NCI-H345 treated with DMSO at 0.1 percent for 48 hours (cell line): ENCODE measurements at regions not wholly inside any gene's neighbourhood (a gene's known extent, or its start where the extent isn't known, plus 50 kb on each side); places are given as distances from the start of the nearest gene placed in this dataset.

Source experiments
- DNase-seq: peaks from one replicate; lab custom pipeline; 2025; ENCODE audit not compliant: unreplicated experiment; lab: John Stamatoyannopoulos, UW

GRCh38 chr5:52668544-52669185 is 119.1 kb upstream of the ITGA1 start:
- DNase-seq: no peak

- DNase-seq: no peak
These were observed 115.3 kb upstream of the ITGA1 start for GRCh38 chr5:52672459-52672858.

DNA sequence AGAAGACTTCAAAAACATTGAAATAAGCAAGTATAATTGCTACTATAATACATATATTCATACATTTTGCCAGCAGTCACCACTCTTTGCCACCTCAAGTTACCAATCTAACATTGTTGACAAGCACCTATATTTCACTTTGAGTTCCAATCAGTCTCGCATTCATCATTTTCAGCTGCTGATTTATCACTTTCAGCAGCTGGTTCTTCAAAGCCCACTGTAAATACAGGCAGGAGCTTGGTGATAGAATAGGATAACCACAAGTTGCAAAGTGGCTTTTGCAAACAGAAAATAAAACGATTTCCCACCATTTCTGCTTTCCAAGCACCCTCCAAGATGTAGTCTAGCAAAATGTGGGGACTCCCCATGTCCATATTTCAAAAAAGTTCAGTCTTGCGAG is 114.2 kb upstream of the ITGA1 start:
- no peak for DNase-seq

GRCh38 chr5:52674815-52675545 is 112.7 kb upstream of the ITGA1 start:
- DNase-seq: no peak

- no peak for DNase-seq
These were observed 105.2 kb upstream of the ITGA1 start for GRCh38 chr5:52682492-52682891.

- no peak for DNase-seq
These were observed 103.7 kb upstream of the ITGA1 start for GRCh38 chr5:52684051-52684450.

DNA sequence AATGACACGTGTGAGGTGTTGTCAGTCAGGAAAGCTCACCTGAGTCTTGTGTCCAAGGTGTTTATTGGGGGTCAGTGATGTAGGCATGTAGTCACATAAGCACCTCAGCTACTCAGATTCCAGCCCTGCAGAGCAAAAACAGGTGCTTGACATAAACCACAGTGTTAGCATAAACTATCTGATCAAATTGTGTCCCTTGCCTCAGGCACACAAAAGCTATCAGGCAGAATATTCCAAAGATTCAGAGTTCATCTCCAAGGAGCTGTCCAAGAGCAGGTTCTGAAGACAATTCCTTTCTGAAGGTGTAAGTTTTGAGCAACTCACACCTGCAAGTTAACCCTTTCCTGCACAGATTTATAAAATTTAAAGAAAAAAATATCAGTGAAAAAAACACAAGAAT is 102.2 kb upstream of the ITGA1 start:
- no peak for DNase-seq

GRCh38 chr5:52685971-52686370 is 101.7 kb upstream of the ITGA1 start:
- DNase-seq: no peak

DNA sequence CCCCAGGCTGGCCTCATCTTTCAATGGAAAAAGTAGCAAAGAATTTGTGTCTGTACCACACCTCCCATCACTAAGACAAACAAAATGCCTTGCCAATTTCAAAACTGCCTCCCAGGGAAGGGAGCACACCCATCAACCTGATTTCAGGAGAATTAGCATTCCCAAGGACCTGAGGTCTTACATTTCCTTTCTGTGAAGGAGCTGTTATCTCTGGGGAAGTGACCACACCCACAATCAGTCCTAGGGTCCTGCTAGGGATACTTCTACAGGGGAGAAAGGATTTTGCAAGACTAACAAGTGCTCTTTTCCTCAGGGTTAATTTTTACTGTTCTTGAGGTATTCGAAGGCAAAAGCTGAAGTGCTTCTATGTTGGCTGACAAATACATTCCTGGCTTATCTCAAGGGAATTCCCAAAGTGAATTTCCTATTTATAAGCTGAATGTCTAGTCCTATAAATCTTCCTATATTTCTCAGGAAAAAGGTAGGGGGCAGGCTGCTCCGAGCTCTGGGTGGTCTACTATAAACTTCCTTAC is 97.4 kb upstream of the ITGA1 start:
- no peak for DNase-seq

GRCh38 chr5:52692039-52692438 is 95.7 kb upstream of the ITGA1 start:
- no peak for DNase-seq

DNA sequence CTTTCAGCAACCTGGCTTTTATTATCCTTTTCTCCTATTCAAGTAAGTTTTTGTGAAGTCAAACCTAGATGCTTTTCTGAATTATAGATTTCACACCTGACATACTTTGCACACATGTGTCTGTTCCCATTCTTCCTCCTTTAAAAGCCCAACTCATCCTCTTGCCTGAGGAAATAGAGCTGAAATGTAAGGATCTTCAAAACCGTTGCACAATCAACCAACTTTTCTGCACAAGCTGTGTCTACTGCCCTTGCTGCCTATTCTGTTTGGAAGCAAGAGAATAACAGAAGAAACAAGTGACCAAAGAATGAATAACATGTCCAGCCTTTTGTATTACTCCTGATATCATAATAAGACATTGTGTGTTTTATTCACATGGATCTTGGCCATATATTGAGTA is 95.1 kb upstream of the ITGA1 start:
- DNase-seq: no peak

DNA sequence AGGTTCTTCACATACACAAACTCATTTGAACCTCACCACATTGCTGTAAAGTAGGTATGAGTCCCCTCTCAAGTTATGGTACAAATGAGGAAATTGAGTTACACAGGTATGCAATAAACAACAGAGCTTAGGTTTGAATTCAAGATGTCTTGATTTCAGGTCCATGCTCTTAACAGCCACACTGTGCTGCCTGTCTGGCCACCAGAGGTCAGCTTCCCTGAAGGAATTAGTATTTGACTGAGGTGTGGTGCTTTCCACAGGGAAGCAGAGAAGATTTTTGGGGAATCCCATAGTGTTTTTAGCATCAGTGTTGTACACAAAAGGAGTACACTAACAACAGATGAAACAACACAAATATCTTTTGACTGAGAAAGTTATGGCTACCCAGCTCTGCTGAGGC is 94.4 kb upstream of the ITGA1 start:
- DNase-seq: no peak

DNA sequence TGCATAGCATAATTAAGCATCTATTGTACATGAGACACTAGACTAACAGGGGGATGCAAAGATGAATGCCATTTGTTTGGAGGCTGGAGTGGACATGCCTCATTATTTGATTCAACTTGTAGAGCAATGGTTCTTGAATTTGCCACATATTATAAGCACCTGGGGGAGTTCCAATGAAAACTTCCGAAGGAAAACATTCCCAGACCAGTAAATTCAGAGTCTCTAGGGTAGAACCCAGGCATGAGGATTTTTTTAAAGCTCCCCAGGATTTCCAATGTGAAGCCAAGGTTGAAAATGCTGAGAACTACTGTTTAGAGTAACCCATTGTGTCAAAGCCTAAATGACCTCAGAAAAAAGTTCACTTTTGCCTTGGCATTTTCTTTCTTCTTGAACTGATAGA is 93.9 kb upstream of the ITGA1 start:
- DNase-seq: no peak

DNA sequence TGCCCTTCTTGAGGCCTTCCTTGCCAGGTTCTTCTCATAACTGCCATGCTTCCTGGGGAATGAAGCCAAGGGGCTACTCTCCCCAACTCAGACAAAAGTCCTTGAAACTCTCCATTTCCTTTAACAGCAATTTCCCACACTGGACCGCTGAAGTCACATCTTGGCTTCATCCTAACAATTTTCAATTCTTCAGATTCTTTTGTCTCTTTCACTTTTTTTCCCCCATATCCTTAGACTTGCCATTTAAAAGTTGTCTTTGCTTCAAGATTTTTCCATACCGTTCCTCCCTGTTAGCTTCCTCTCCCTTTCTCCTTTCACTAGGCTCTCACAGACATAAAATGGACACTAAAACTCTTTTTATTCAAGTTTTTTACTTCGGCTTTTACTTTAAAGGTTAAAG is 93.1 kb upstream of the ITGA1 start:
- no peak for DNase-seq

GRCh38 chr5:52702877-52703276 is 84.8 kb upstream of the ITGA1 start:
- no peak for DNase-seq

DNA sequence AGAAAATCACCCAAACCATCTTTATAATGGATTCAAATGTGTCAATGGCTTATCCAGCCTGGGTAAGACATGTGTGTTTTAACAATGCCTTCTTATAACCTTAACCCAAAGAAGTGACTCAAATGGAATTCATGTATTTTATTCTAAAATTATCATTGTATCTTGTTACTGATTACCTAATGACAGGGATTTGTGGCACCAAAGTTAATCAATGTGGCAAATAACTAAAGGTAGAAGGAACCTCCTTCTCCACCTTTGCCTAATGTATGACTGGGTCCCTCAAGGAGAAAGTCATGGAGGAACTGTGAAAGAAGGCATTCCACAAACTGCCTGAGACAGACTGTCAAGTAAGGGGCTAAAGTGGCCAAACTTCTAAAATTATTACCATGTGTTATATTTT is 84.4 kb upstream of the ITGA1 start:
- DNase-seq: no peak

DNA sequence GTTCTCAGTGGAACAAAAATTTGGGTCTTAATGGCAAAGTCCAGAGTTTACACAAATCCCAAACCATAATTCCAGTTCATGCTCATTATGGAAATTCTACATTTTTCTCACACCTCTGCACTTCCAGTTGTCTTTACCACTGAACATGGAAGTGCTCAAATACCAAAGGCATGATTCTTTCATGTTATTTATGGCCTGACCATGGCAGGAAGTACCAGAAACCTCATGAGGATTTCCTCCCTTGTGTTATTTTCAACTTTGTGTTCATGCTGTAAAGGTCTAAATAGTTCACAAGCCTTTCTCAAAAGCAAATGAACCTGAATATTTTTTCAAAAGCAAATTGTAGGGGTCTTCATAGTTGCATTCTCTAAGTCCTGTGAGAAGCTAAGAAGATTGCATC is 82.0 kb upstream of the ITGA1 start:
- DNase-seq: no peak

GRCh38 chr5:52706775-52707174 is 80.9 kb upstream of the ITGA1 start:
- DNase-seq: no peak

DNA sequence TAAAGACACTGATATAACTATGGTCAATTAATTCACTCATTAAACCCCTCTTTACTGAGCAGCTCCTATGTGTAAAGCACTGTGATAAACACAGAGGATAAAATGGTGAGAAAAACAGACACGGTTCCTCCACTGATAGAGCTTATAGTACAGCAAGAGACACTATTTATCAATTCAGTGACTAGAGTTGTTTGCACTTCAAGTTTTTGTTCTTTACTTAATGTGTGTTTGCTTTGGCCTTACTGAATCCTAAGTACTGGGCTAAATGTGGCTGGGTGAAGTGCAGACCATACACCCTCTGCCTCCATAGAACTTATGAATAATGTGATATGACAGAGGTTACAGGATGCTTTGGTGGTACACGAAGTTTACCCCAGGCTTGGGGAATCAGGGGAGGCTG is 80.1 kb upstream of the ITGA1 start:
- DNase-seq: peak; percentile 1

- no peak for DNase-seq
These were observed 79.3 kb upstream of the ITGA1 start for GRCh38 chr5:52708463-52708862.

DNA sequence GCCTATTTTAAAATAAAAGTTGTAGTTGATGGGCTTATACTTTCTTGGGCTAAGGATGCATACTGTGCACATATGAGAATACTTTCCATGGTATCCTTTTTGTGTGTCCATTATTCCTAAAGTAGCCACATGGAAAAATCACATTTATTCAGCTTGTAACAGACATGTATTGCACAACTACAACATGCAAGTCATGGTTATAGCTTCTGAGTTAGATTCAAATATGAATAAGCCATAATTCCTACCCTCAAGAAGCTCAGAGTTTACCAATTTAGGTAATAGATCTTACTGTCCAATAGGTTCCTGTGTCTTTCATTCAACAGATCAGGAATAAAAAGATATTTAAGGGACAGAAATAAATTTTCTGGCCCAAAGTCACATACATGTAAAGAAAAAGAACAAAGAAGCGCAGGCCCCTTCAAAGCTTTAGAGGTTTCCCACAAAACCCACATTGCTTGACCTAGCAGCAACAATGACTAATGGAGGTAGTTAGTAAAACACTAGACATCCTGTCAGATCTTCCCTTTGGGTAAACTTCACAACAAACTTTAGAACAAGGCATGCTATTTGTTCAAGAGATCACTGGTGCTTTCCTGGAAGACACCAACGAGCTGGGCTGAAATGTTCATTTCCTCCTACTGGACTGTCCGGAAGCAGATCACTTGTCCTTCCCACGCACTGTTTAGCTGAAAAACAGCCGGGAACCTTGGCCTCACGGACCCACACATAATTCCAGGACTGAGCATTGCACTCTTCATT is 78.4 kb upstream of the ITGA1 start:
- DNase-seq: no peak
